SHP77 (cell line): ENCODE measurements at regions not wholly inside any gene's neighbourhood (a gene's known extent, or its start where the extent isn't known, plus 50 kb on each side); places are given as distances from the start of the nearest gene placed in this dataset.
"Not testable (repeated sequence)": the region's sequence is repeated elsewhere in the genome, so short reads cannot be mapped to it uniquely, and the experiment has no call there.

Experiments
- DNase-seq, 2 experiments: peaks; one replicate each; lab custom pipeline; 2025; lab: John Stamatoyannopoulos, UW

DNA sequence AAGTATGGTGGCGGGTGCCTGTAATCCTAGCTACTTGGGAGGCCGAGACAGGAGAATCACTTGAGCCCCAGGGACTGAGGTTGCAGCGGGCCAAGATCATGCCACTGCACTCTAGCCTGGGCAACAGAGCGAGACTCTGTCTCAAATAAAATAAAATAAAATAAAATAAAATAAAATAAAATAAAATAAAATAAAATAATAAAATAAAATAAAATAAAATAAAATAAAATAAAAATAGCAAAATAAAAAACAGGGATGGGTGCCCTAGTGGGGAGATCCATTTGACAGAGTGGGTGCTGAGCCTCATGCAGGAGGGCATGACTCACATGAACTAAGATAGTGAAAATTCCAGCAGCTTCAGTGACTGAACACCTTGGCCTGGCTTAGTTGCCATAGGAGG lies 460.7 kb downstream of the PLPP3 start:
- not testable (repeated sequence) for DNase-seq

DNA sequence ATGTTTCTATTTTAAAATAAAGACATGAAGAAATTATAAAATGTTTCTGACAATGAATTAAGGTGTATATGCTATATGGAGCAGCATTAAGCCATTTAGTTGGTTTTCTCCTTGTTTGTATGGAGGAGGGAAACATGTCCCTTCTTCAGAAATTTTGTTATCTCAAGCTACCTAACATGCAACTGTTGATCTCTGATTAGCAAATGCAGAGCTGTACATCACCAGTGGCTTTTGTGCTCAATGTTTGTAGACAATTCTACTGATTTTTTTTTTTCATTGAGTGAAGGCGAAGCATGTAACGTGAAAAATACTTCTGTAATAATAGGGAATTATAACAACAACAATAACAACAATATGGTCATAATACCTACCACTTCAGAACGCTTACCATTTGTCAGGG lies 463.7 kb downstream of the PLPP3 start:
- DNase-seq = no peak

DNA sequence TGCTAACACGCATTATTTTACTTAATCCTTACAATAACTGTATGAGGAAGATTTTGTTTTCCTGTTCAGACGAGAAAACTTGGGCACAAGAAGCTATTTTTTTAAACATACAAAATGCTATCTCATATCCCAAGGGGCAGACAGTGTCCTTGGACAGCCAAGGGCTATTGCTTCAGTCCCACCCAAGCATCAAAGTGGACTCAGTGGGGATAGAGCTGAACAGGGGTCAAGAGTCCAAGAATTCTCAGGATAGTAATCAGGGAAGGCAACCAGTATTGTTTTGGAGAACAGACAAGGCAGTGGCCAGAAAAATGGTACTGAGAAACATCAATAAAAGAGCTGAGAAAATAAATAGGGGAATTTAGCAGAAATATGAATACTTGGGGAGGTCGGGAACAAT lies 465.7 kb downstream of the PLPP3 start:
- no peak for DNase-seq

DNA sequence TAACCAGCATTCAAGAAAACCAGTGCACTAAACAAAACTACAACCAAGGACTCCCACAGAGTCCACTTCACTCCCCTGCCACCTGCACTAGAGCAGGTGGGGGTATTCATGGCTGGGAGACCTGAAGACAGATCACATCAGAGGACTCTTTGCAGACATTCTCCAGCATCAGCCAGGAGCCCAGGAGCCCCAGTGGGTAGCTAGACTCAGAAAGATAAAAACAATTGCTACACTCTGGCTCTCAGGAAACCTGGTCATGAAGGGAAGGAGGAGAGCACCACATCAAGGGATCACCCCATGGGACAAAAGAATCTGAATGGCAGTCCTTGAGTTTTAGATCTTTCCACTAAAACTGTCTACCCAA lies 472.1 kb downstream of the PLPP3 start:
- DNase-seq = no peak

DNA sequence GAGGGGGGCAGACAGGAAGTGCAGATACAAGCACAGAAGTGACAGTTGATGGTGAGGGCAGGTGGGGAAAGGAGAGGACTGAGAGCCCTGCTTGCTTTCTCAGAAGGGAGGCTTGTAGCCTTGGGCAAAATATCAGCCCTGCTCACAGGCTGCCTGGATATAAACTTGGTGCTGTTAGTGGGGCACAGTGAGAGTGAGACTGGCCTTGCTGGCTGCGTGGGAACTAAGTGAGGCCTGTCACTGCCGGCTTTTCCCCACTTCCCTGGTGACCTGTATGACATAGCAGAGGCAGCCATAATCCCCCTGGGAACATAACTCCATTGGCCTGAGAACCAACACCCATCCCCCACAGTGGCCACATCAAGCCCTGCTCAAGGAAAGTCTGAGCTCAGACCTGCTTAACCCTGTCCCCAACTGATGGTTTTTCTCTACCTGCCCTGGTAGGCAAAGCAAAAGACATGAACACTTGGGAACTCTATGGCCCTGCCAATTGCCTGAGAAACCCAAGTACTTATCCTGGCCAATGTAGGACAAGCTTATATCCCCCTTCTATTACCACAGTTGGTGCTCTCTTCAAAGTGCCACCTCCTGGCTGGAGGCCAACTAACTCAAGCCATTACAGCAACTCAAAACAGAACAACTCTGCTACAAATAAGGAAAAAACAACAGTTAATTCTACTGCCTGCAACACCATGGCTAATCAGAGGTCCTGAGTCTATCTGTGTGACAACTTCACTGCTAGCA lies 472.7 kb downstream of the PLPP3 start:
- DNase-seq = no peak

DNA sequence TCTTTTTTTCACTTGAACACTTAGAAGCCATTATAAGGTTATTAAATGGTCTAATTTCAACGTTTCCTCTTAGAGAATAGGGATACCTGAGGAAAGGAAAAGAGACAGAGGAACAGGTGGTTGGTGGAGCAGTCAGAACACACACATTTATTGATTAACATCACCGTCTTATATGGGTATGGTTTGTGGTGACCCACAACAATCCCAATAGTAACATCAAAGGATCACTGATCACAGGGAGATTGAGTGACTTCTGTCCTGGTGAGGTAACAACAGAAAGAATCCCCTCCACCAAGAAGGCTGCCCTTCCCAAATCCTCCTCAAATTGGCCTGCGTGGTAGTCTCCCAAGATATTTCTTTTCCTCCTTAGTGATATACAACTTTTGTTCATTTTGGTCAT lies 474.0 kb downstream of the PLPP3 start:
- no peak for DNase-seq

DNA sequence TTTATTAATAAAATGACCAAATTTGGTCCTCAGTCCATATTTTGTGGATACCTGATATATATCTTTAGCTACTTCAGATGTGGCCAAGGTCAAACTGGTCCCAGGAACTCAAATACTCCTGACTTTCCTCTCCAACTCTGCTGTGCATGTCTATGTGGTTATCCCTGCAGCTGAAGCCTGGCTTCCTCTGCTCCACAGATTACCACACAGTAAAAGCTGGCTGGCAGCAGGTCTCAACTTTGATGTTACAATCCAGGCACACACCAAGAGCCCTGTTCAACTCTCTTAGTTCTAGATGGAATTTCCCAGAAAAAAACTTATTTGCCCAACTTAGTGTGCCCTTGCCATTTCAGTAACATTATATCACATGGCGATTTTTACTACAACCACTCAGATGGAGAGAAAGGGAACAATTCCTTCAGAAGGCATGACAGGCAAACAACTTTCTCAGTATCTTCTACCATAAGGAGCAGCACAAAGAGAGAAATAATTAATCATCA lies 479.5 kb downstream of the PLPP3 start:
- no peak for DNase-seq

DNA sequence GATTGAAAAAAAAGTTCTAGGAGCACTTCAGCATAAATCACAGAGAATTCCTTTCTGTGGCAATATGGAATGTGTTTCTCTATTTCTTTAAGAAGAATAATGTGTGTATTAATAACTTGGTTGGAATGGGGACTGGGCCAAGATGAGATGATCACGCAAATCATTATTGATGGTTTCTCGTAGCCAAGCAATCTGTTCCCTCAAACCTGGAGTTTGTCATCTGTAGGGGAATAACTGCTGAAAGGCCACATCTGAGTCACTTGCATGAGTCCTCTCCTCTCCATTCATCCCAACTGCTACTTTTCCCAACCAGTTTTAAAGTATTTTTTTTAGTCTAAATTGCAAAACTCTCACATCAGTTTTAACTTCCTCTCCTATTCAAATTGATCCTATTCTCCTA lies 480.4 kb downstream of the PLPP3 start:
- no peak for DNase-seq

DNA sequence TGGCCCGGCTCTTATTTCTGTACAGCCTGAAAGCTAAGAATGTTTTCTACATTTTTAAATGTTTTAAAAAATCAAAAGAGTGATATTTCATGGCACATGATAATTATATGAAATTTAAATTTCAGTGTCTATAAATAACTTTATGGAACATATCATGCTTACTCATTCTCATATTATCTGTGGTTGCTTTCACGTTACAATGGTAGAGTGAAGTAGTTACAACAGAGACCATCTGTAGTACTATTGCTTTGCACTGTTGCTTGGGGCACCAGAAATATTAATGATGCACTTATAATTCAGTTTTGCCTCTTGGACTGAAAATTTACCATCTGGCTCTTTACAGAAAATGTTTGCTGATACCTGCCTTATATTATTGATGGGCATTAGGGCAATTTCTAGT lies 481.6 kb downstream of the PLPP3 start:
- DNase-seq = no peak

DNA sequence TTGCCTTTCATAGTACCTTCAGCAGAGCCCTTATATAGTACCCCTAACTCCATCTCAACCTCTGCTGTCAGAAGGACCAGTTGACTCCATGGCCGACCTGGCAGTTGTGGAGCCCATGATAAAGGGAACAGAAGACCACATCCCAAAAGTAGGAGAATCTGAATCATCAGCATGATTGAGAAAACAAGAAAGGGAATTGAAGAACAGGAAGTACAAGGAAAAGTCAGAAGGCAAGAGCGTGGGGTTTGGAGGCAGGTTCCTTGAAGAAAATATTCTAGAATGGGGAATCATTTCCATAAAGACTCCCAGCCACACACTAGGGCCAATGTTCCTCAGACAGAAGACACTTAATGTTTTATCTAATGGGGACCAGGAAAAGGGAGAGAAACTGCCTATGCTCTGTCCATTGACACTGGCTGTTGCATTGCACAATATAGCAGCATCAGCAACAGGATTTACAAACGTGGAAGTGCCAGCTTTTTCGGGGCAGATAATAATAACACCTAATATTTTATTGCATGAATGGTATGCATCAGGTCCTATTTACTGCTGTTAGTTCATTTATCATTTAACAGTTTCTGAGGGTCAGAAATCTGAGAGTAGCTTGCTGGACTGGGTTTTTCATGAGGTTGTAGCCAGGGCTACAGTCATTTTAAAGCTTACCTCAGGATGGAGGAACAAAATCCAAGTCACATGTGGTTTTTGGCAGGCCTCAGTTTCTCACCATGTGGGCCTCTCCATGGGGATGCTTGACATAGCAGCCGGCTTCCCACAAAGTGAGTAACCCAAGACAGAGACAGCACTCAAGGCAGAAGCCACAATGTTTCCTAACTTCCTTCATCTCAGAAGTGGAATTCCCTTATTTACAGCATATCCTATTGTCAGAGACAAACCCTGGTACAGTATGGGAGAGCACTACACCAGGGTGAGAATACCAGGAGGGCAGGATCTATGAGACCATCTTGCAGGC lies 483.4 kb downstream of the PLPP3 start:
- DNase-seq = no peak

DNA sequence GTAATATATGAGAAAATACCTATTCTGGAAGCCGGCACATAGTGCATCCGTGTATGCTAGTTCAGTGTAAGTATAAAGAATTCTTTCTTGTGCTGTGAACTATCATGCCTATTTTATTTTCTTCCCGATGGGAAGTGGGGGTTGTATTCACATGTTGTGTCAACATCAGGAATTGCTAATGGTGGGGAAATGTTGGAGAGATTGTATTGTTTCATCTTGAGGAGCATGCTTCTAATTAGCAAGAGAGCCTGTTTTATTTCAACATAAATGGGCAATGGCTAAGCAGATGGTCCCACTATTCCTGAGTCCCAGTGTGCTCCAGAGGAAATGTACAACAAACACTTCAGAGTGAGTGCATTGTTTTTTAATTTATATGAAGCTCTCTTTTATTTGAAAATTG lies 485.2 kb downstream of the PLPP3 start:
- DNase-seq = no peak

DNA sequence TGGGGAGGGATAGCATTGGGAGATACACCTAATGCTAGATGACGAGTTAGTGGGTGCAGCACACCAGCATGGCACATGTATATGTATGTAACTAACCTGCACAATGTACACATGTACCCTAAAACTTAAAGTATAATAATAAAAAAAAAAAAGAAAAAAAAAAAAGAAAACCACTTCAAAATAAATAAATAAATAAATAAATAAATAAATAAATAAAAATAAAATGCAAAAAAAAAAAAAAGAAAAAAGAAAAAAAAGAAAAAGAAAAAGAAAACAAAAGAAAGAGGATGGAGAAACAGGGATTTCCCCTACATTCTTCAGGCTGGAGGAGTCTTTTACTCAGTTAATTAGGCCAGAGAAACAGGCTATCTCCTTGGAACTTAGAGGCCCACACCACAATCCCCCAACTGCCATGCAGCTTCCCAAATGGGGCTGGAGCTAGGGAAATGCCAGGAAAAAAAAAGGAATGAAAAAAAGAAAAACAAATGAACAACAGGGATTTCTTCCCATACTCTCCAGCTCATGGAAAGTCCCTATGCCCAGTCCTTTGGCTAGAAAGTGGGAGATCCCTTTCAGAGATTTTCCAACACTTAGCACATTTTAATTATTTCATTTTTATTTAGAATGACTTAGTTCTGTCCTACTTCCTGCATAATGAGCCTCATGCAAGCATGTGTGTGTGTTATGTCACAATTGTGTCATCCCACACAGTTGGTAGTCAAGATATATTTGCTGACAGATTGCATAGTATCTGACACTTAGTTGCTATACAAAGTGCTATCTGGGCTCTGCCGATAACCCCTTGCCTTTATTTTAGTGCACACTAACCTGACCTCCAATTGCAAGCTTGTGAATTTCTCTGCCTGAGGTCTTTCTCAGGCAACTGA lies 486.4 kb downstream of the PLPP3 start:
- no peak for DNase-seq

DNA sequence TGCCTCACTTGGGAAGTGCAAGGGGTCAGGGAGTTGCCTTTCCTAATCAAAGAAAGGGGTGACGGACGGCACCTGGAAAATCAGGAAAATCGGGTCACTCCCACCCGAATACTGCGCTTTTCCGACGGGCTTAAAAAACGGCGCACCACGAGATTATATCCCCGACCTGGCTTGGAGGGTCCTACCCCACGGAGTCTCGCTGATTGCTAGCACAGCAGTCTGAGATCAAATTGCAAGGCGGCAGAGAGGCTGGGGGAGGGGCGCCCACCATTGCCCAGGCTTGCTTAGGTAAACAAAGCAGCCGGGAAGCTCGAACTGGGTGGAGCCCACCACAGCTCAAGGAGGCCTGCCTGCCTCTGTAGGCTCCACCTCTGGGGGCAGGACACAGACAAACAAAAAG lies 489.5 kb downstream of the PLPP3 start:
- not testable (repeated sequence) for DNase-seq

DNA sequence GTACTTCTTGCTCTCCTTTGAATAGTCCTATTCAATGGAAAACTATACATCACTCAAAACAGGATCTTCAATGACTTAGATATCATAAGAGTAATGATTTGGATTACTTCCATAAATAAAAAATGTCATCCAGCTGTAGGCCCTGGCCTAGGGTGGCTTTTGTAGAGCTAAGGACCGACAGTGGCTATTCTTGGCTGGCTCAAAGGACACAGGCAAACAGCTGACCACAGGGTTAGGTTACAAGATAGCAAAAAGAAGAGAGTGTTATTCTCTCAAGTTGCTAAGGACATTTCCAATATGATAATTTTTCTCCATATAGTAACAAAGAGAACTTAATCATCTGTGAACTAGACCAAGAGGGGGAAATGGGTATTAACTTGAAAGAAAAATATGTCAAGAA lies 495.1 kb downstream of the PLPP3 start:
- DNase-seq = no peak

DNA sequence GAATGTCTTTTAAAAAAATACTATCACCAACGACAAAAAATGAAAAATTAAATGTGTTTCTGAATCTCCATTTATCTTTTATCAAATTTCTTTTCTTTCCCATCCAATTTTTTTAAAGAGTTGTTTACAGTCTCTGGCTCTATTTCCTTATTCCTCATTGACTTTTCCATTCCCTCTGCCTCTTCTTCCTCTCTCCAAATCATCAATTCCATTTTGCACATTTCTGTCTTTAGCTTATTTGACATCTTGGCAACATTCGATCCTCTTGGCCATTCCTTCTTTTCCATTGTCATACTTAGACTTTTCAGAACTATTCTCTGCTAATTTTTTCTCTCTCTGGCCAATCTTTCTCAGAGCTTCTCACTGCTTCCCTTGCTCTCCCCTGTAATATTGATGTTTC lies 497.6 kb downstream of the PLPP3 start:
- DNase-seq = no peak

DNA sequence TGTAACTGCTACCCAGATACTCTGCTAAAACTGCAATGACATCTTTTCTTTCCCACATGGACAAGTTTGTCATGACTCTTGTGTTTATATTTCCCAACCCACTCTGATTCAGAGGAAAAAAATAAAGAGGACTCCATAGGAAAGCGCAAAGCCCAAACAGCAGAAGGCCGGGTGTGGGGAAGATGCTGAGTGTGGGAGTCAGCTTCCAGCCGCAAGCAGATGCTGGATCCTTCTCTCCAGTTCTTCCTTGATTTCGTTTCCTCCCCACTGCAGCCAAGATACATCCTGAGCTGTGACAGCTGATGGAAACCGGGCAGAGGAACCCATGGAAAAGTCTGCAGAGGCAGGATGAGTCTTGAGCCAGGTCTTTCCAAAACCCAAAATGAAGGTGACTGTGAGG lies 498.2 kb downstream of the PLPP3 start:
- DNase-seq = no peak

DNA sequence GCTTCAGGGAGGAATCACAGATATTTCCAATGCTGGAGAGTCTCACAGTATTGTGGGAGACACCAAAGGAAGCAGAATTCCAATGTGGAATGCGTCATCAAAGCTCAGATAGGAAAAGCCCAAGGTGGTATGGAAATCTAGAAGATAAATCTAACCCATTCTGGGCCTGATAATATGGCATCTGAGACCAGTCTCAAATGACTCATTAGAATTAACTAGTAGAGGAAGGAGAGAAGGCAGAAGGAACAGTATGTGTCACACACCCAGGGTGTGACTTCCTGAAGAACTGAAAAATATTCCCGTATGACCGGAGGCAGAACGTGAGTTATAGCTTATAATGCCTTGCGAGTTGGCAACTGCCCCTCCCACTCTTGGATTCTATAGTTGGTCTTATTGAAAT lies 499.2 kb downstream of the PLPP3 start:
- no peak for DNase-seq

DNA sequence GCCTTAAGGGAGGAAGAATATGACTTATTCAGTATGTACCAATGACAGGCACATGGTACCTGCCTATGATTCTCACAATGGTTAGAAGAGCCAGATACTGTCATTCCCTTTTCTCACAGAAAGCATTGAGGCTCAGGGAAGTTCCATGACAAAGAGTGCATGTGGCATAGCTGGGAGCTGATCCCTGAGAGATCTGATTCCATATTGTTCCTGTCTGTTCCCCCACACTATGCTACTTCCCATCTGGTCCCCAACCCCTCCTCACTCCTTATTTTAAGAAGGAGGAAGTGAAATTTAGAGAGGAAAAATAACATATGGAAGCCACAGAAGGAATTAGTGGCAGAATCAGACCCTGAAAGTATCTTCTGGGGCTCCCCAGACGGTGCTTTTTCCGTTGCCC lies 500.0 kb downstream of the PLPP3 start:
- DNase-seq = no peak

DNA sequence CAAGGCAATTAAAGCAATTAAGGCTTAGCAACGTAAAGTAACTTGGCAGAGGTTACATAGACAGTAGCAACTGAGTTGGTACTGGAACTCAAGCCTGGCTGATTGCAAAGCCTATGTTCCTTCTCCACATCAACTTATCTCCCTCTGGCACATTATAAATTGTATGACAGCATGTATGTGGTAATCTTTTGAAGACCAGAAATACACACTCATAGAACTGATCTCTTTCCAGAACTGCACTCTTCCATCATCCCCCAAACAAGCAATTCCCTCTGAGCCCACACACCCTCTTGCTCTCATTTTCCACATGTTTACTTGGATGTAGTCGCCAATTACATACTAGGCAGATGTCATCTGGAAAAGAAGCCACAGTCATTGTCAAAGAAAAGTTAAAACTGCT lies 502.2 kb downstream of the PLPP3 start:
- DNase-seq = no peak

DNA sequence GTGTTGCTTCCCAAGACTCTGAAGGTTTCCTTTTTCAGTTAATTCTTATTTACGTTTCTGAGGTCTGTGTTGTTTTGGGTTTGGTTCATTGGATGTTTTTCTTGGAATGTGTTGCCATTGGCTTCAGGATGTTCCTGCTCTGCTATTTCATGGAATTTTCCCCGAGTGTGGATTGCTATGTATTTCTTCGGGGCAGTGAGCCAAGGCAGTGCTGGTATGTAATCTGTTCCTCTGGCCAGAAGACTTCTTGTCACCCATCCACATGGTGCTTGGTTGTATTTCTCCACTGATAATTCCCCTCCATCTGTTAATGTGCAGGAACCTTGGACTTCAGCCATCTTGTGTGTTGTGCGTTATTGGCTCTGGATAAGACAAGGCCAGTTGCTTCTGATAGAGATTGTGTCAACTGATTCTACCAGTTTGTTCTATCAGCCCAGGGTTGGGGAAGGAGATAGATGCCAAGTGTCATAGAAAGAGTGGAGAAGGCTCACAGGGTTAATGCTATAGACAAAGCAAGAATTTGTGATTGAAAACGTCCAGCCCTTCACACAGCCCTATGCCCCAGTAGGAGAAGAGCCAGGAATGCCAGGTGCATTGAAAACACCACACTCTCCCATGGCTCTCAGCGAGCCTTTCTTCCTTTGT lies 505.2 kb downstream of the PLPP3 start:
- no peak for DNase-seq

DNA sequence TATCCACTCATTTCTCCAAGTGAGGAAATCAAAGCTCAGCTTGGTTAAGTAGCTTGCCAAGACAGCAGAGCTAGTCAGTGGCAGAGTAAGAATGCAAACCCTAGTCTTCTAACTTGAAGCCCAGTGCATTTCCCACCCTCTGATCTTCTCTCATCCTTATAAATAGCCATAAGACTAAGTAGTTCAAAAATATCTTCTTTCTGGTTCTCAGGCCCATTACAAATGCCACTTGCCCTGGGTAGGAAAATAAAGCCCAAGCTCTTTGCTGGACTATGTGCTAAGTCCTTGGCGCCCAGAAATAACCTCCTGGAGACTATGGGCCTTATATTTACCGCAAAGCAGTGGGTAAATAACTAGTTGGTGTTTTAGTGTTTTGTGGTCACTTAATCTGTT lies 505.8 kb downstream of the PLPP3 start:
- no peak for DNase-seq

DNA sequence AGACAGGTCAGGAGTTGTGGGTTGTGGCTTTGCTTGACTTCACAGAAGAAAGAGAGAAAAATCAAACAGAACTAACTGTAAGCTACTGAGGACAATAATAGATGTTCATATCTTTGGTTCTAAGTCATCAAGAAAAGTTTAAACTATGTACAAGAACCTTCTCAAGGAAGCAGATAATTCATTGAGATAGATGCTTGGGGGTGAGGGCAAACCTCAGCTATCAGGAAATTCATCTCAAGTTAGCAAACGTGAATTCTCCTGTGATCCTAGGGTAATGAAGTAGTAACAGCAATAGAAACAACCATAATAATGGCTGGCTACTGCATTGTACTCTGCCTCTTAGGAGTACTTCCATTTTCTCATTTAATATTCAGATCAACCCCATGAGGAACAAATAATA lies 506.2 kb downstream of the PLPP3 start:
- no peak for DNase-seq
